22Rv1 (cell line): ENCODE measurements at regions not wholly inside any gene's neighbourhood (a gene's known extent, or its start where the extent isn't known, plus 50 kb on each side); places are given as distances from the start of the nearest gene placed in this dataset.

Source experiments
- ZFX ChIP-seq: fragments of 450-650 bp; IDR thresholded peaks from 2 replicates; pipeline ENCODE4 v1.6.1; 2017; ENCODE audit warnings: antibody characterized with exemption, borderline replicate concordance
- TF ChIP-seq, protein P1 (sequence below): fragments of 450-650 bp; IDR thresholded peaks from 2 replicates; pipeline ENCODE4 v1.5.1; 2017; ENCODE audit warnings: mild to moderate bottlenecking

DNA sequence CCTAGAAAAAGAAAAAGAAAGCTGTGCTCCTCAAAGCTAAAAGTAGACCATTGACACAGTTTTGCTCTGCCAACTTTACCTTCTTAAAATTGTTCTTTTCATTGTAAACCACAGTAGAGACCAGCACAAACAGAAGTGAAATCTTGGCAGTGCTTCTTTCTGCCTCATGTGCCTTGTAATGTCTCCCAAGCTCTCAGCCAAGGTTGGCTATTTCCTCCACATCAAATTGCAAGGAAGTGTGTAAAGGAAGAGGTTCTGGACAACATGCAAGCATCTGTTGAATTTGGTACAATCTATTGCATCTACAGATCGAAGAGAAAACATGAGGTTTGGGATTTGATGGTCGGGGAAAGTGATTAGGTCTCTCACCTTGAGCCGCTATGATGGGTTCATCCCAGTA, 83.3 kb upstream of the PNPT1 start:
- TF ChIP-seq, protein P1, sequence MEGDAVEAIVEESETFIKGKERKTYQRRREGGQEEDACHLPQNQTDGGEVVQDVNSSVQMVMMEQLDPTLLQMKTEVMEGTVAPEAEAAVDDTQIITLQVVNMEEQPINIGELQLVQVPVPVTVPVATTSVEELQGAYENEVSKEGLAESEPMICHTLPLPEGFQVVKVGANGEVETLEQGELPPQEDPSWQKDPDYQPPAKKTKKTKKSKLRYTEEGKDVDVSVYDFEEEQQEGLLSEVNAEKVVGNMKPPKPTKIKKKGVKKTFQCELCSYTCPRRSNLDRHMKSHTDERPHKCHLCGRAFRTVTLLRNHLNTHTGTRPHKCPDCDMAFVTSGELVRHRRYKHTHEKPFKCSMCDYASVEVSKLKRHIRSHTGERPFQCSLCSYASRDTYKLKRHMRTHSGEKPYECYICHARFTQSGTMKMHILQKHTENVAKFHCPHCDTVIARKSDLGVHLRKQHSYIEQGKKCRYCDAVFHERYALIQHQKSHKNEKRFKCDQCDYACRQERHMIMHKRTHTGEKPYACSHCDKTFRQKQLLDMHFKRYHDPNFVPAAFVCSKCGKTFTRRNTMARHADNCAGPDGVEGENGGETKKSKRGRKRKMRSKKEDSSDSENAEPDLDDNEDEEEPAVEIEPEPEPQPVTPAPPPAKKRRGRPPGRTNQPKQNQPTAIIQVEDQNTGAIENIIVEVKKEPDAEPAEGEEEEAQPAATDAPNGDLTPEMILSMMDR = no peak
- TF ChIP-seq ZFX = no peak
